ENCODE measurements at regions not wholly inside any gene's neighbourhood (a gene's known extent, or its start where the extent isn't known, plus 50 kb on each side); places are given as distances from the start of the nearest gene placed in this dataset.

GRCh38 chr6:12593771-12594529 lies 122.6 kb upstream of the PHACTR1 start:
- Histone ChIP-seq H4K20me1 (ENCODE audit: insufficient read depth) (no peaks in the 10 kb centered on the region), H3K27me3 (ENCODE audit: insufficient read depth, low read depth, low read length) (no peaks in the 10 kb centered on the region), H3K4me2 (ENCODE audit: low read length) (no peak overlapping the region), H3K36me3 (ENCODE audit: insufficient read depth, low read length) (no peaks in the 10 kb centered on the region), H3K79me2 (replicated peaks; ENCODE audit: insufficient read depth, low read length) (no peaks in the 10 kb centered on the region), H3K9ac (ENCODE audit: low read length) (no peak overlapping the region), H3K9me2 (ENCODE audit: insufficient read depth, low read length) (no peaks in the 10 kb centered on the region), H3F3A (ENCODE audit: insufficient read depth, low read length, poor library complexity, severe bottlenecking) (no peaks in the 10 kb centered on the region), H2AFZ (ENCODE audit: low read depth, low read length) (no peak overlapping the region), H3K27ac (ENCODE audit: low read length) (no peak overlapping the region), H3K4me3 (ENCODE audit: low read length) (no peak overlapping the region), H3K9me3 (ENCODE audit: low read length) (no peaks in the 10 kb centered on the region)
- TF ChIP-seq TAF1 (IDR thresholded peaks at IDR 0.05; ENCODE audit: low read depth) (no peak), POLR2AphosphoS5 (IDR thresholded peaks at IDR 0.05) (no peak), MXI1 (conservative IDR thresholded peaks at IDR 0.05; ENCODE audit: poor library complexity, severe bottlenecking) (no peak), CTCF (IDR thresholded peaks at IDR 0.05; ENCODE audit: poor library complexity, severe bottlenecking) (no peak), RAD21 (conservative IDR thresholded peaks at IDR 0.05) (no peak), EZH2 (IDR thresholded peaks at IDR 0.05; ENCODE audit: borderline replicate concordance, insufficient read depth, low read length, poor library complexity, severe bottlenecking) (no peak), EP300 (conservative IDR thresholded peaks at IDR 0.05; ENCODE audit: poor library complexity, severe bottlenecking) (no peak), SMC3 (conservative IDR thresholded peaks at IDR 0.05; ENCODE audit: poor library complexity) (no peak), REST (IDR thresholded peaks at IDR 0.05; ENCODE audit: borderline replicate concordance) (no peak)

GRCh38 chr6:12594530-12594893 lies 122.1 kb upstream of the PHACTR1 start:
- Histone ChIP-seq H2AFZ (ENCODE audit: low read depth, low read length) (no peak overlapping the region), H4K20me1 (ENCODE audit: insufficient read depth) (no peaks in the 10 kb centered on the region), H3F3A (ENCODE audit: insufficient read depth, low read length, poor library complexity, severe bottlenecking) (no peaks in the 10 kb centered on the region), H3K27me3 (ENCODE audit: insufficient read depth, low read depth, low read length) (no peaks in the 10 kb centered on the region), H3K36me3 (ENCODE audit: insufficient read depth, low read length) (no peaks in the 10 kb centered on the region), H3K9me3 (ENCODE audit: low read length) (no peaks in the 10 kb centered on the region), H3K9me2 (ENCODE audit: insufficient read depth, low read length) (no peaks in the 10 kb centered on the region), H3K4me3 (ENCODE audit: low read length) (no peak overlapping the region), H3K4me2 (ENCODE audit: low read length) (no peak overlapping the region), H3K27ac (ENCODE audit: low read length) (no peak overlapping the region), H3K79me2 (replicated peaks; ENCODE audit: insufficient read depth, low read length) (no peaks in the 10 kb centered on the region), H3K9ac (ENCODE audit: low read length) (no peak overlapping the region)
- no peak for TF ChIP-seq RAD21 (conservative IDR thresholded peaks at IDR 0.05)
- no peak for TF ChIP-seq SMC3 (conservative IDR thresholded peaks at IDR 0.05; ENCODE audit: poor library complexity)
- TF ChIP-seq EZH2 (IDR thresholded peaks at IDR 0.05; ENCODE audit: borderline replicate concordance, insufficient read depth, low read length, poor library complexity, severe bottlenecking): no peak
- no peak for TF ChIP-seq CTCF (IDR thresholded peaks at IDR 0.05; ENCODE audit: poor library complexity, severe bottlenecking)
- no peak for TF ChIP-seq MXI1 (conservative IDR thresholded peaks at IDR 0.05; ENCODE audit: poor library complexity, severe bottlenecking)
- TF ChIP-seq TAF1 (IDR thresholded peaks at IDR 0.05; ENCODE audit: low read depth): no peak
- no peak for TF ChIP-seq REST (IDR thresholded peaks at IDR 0.05; ENCODE audit: borderline replicate concordance)
- no peak for TF ChIP-seq POLR2AphosphoS5 (IDR thresholded peaks at IDR 0.05)
- no peak for TF ChIP-seq EP300 (conservative IDR thresholded peaks at IDR 0.05; ENCODE audit: poor library complexity, severe bottlenecking)
